Lower lobe of right lung (tissue), 2 donors: ENCODE measurements at regions not wholly inside any gene's neighbourhood (a gene's known extent, or its start where the extent isn't known, plus 50 kb on each side); places are given as distances from the start of the nearest gene placed in this dataset.

Experiments
- ATAC-seq, 2 donors: fragments of 200-7000 bp; cut with Tn5 transposase; one replicate each; pipeline ENCODE4 v1.9.1; 2020 to 2022; ENCODE audit warnings: mild to moderate bottlenecking in 2 of 2, moderate library complexity in 2 of 2
- DNase-seq: peaks from one replicate; pipeline ENCODE4 v3.0.0-alpha.2; 2020
- H3K27ac ChIP-seq: fragments of 200-600 bp; one replicate; pipeline ENCODE4 v1.8.0; 2022
- H3K27me3 ChIP-seq: fragments of 200-600 bp; one replicate; pipeline ENCODE4 v1.8.0; 2022; ENCODE audit warnings: low read depth
- H3K36me3 ChIP-seq: fragments of 200-600 bp; one replicate; pipeline ENCODE4 v1.8.0; 2022; ENCODE audit warnings: mild to moderate bottlenecking
- H3K4me1 ChIP-seq: fragments of 200-600 bp; one replicate; pipeline ENCODE4 v1.8.0; 2022
- H3K4me3 ChIP-seq: fragments of 200-600 bp; one replicate; pipeline ENCODE4 v1.8.0; 2022; ENCODE audit warnings: mild to moderate bottlenecking
- H3K9me3 ChIP-seq: fragments of 200-600 bp; one replicate; pipeline ENCODE4 v1.8.0; 2022
- intact Hi-C: fragments of 100-400 bp; cut with DNase I; formaldehyde crosslinking; loops from one replicate; pipeline ENCODE4 v1.11.0; 2022
- TF ChIP-seq, protein P1 (sequence below): fragments of 200-600 bp; IDR thresholded peaks from one replicate; pipeline ENCODE4 v1.8.0; 2022; ENCODE audit warnings: antibody characterized with exemption, mild to moderate bottlenecking
- donor health status: DM: no; HTN: yes; CAD: no; lungs with severe emphysema.

DNA sequence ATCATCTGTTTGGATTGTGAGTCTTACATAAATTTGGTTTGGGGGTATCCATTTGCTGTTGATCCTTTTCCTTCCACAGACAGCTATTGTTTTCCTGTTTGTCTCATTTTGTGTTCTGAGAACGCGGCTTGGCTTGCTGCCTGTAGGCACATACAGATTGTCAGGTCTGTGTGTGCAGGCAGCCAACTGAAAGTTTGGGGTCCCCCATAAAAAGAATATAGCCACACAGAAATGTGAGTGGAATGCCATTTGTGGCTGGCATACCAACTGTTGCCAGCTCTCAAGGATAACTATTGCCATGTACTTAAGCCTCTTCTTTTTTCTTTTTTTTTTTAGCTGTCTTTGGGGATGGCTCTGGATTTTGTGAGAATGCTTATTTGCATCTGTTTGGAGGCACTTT lies 1308.0 kb downstream of the ROBO1 start:
- Histone ChIP-seq H3K36me3 (no peaks in the 10 kb centered on the region), H3K4me1 (no peaks in the 10 kb centered on the region), H3K4me3 (no peak overlapping the region), H3K9me3 (peaks cover 12% of the 10 kb centered on the region), H3K27me3 (no peaks in the 10 kb centered on the region), H3K27ac (no peak overlapping the region)
- intact Hi-C loops = no loop called here
- TF ChIP-seq, protein P1, sequence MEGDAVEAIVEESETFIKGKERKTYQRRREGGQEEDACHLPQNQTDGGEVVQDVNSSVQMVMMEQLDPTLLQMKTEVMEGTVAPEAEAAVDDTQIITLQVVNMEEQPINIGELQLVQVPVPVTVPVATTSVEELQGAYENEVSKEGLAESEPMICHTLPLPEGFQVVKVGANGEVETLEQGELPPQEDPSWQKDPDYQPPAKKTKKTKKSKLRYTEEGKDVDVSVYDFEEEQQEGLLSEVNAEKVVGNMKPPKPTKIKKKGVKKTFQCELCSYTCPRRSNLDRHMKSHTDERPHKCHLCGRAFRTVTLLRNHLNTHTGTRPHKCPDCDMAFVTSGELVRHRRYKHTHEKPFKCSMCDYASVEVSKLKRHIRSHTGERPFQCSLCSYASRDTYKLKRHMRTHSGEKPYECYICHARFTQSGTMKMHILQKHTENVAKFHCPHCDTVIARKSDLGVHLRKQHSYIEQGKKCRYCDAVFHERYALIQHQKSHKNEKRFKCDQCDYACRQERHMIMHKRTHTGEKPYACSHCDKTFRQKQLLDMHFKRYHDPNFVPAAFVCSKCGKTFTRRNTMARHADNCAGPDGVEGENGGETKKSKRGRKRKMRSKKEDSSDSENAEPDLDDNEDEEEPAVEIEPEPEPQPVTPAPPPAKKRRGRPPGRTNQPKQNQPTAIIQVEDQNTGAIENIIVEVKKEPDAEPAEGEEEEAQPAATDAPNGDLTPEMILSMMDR = no peak
- ATAC-seq = no peak
- DNase-seq = no peak

DNA sequence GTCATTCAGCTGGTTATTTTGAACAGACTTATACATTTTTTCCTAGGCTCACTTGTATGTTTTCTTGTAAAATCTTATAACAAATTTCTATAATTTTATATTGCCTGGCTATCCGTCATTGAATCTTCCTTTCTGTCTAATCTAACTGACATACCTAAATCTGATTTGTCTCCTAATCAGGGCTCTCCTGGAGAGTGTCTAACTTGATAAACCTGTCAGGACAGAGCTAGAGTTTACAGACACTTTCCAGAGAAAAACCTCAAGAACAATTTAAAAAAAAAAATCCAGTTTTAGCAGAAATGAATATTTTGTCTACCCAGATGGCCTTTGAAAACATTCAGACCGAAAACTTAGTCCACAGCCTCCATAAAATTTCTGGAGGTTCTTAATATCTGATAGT lies 1305.8 kb downstream of the ROBO1 start:
- Histone ChIP-seq H3K27me3 (no peaks in the 10 kb centered on the region), H3K4me1 (no peaks in the 10 kb centered on the region), H3K36me3 (no peaks in the 10 kb centered on the region), H3K27ac (no peak overlapping the region), H3K9me3 (peaks cover 12% of the 10 kb centered on the region), H3K4me3 (no peak overlapping the region)
- DNase-seq (no peak), ATAC-seq (no peak)
- intact Hi-C loops = no loop called here
- TF ChIP-seq, protein P1 = no peak

DNA sequence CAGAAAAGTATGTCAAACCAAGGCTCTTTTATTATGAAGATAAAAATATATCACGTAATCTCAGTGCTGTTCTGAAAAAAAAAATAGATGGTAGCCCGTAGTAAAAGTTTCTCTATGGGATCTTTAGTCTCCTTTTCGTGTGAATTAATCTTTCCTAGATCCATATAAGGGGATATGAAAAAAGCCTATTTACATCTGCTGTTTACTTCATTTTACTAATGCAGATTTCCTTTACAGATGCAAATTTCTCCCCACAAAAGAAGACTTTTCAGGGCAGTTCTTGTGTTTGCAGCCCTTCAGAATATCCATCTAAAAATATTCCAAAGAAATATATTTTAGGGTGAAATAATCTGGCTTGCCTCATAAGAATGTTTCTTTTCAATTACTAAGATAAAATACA lies 1291.7 kb downstream of the ROBO1 start:
- Histone ChIP-seq H3K36me3 (no peaks in the 10 kb centered on the region), H3K27ac (no peak overlapping the region), H3K9me3 (no peaks in the 10 kb centered on the region), H3K4me1 (no peaks in the 10 kb centered on the region), H3K4me3 (no peak overlapping the region), H3K27me3 (no peaks in the 10 kb centered on the region)
- DNase-seq = no peak
- TF ChIP-seq, protein P1 = no peak
- ATAC-seq = no peak
- intact Hi-C loops = no loop called here

DNA sequence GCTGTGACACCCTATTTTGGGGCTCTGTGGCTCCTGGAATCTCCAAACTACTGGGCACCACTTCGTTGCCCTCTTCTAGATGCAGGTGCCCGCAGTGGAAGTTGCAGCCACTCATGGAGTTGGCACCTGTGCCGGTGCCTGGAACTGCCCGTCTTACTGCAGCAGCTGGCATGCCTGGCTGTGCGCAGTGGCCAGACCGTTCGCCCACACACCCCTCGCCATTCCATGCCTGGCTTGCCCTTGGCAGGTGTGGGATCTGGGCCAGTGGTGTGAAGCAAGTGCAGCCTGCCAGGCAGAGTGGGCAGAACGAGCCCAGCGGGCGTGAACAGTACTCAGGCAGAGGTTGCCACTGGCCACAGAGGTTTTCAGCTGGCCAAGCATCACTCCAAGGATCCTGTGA lies 1286.7 kb downstream of the ROBO1 start:
- H3K27me3 ChIP-seq = no peaks in the 10 kb centered on the region
- H3K36me3 ChIP-seq = no peaks in the 10 kb centered on the region
- H3K4me3 ChIP-seq = no peak overlapping the region
- H3K9me3 ChIP-seq = no peaks in the 10 kb centered on the region
- intact Hi-C loops = no loop called here
- no peaks in the 10 kb centered on the region for H3K4me1 ChIP-seq
- no peak overlapping the region for H3K27ac ChIP-seq
- TF ChIP-seq, protein P1 = no peak
- no peak for DNase-seq
- ATAC-seq = no peak

DNA sequence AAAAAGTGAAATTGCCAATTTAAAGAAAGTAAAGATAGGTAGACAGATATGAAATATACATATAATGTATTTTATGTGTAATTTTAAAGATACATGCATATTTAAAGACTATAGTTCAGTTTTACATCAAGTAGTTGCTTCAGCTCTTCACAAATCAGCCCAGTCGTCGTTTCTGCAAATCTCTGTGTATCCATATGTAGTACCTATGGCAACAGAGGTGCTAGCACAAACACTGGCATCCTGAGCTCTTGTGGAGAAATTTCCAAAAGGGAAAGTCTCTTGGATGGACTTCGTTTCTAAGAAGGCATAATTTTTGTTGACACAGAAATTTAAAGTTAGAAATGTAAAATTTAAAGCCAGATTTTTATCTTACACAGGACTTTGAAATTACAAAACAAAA lies 1284.7 kb downstream of the ROBO1 start:
- TF ChIP-seq, protein P1 = no peak
- intact Hi-C loops = no loop called here
- ATAC-seq = no peak
- H3K36me3 ChIP-seq = no peaks in the 10 kb centered on the region
- no peaks in the 10 kb centered on the region for H3K9me3 ChIP-seq
- no peak overlapping the region for H3K27ac ChIP-seq
- no peak overlapping the region for H3K4me3 ChIP-seq
- H3K27me3 ChIP-seq = no peaks in the 10 kb centered on the region
- no peak for DNase-seq
- H3K4me1 ChIP-seq = no peaks in the 10 kb centered on the region

DNA sequence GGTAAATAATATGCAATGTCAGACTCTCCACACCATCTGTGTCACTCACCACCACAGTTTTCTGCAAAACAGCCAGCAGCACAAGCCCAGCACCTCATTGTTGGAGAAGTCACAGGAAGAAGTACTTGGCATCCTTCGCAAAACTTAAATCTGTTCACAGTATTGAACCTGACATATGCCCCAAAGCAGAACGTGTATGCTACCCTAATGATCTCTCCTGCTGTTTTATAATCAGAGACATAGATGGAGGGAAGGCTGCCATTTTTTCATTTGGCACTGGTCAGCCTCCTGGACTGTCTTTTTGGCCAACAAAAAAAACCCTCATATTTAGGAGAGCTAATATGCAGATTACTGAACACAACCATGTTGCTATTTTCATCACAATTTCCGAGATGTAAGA lies 1272.9 kb downstream of the ROBO1 start:
- Histone ChIP-seq H3K9me3 (no peaks in the 10 kb centered on the region), H3K4me3 (no peak overlapping the region), H3K27ac (no peak overlapping the region), H3K27me3 (no peaks in the 10 kb centered on the region), H3K4me1 (no peaks in the 10 kb centered on the region), H3K36me3 (no peaks in the 10 kb centered on the region)
- intact Hi-C loops = no loop called here
- DNase-seq = no peak
- TF ChIP-seq, protein P1 = no peak
- no peak for ATAC-seq
